SK-N-SH (cell line): ENCODE measurements at regions not wholly inside any gene's neighbourhood (a gene's known extent, or its start where the extent isn't known, plus 50 kb on each side); places are given as distances from the start of the nearest gene placed in this dataset.
A peak's percentile ranks its signal among the peaks of the same experiment; 100 is the strongest.

Source experiments
- CTCF ChIA-PET: fragments of 300-600, 350-600 bp; formaldehyde crosslinking; extraction: SDS; loops from one replicate; lab custom pipeline; 2021; lab: Yijun Ruan, JAX
- POLR2A ChIA-PET: fragments of 350-600 bp; sonication (Branson Sonifier 250); formaldehyde crosslinking; extraction: SDS; loops from one replicate; lab custom pipeline; 2020; ENCODE audit warnings: antibody characterized with exemption, inconsistent platforms; lab: Yijun Ruan, JAX
- DNase-seq: peaks from one replicate; pipeline ENCODE4 v3.0.0; 2012
- H2AFZ ChIP-seq: fragments of 200-600 bp; sonication (generic); 2 replicates; pipeline ENCODE4 v1.8.1; 2016; ENCODE audit warnings: antibody characterized with exemption, mild to moderate bottlenecking, low read depth
- H3F3A ChIP-seq: fragments of 200-600 bp; sonication (generic); replicated peaks from 2 replicates; pipeline ENCODE3; 2016; ENCODE audit warnings: antibody characterized with exemption, mild to moderate bottlenecking; ENCODE audit not compliant: insufficient read depth
- H3K27ac ChIP-seq, 2 experiments: fragments of 200-500 bp in 1 of 2; fragments of 200-600 bp in 1 of 2; sonication (Bioruptor generic) in 1 of 2; sonication (generic), shearing (Covaris generic) in 1 of 2; 2 replicates each; pipeline versions ENCODE4 v1.5.1 to v1.6.1; 2014 to 2016; ENCODE audit warnings: low read depth in 2 of 2, inconsistent platforms in 1 of 2, low read length in 1 of 2, mild to moderate bottlenecking in 1 of 2, mixed read lengths in 1 of 2
- H3K27me3 ChIP-seq: fragments of 200-600 bp; sonication (generic), shearing (Covaris generic); 2 replicates; pipeline ENCODE4 v1.6.1; 2016; ENCODE audit warnings: mixed run types; ENCODE audit not compliant: insufficient read depth
- H3K36me3 ChIP-seq, 2 experiments: fragments of 200-500 bp in 1 of 2; fragments of 200-600 bp in 1 of 2; sonication (Bioruptor generic) in 1 of 2; sonication (generic) in 1 of 2; replicated peaks in 1 of 2; 2 replicates each; pipeline versions ENCODE3 to v1.5.1; 2014 to 2016; ENCODE audit warnings: low read length in 1 of 2, mild to moderate bottlenecking in 1 of 2; ENCODE audit not compliant: insufficient read depth in 2 of 2, control insufficient read depth in 1 of 2
- H3K4me1 ChIP-seq, 2 experiments: fragments of 200-500 bp in 1 of 2; fragments of 200-600 bp in 1 of 2; sonication (Bioruptor generic) in 1 of 2; sonication (generic), shearing (Covaris generic) in 1 of 2; 2 replicates each; pipeline versions ENCODE4 v1.5.1 to v1.6.1; 2014 to 2016; ENCODE audit warnings: low read depth in 1 of 2, low read length in 1 of 2, mixed run types in 1 of 2; ENCODE audit not compliant: insufficient read depth in 2 of 2, control insufficient read depth in 1 of 2
- H3K4me2 ChIP-seq: fragments of 200-600 bp; sonication (generic), shearing (Covaris generic); 2 replicates; pipeline ENCODE4 v1.6.1; 2017; ENCODE audit warnings: mixed run types
- H3K4me3 ChIP-seq, 2 experiments: fragments of 200-500 bp in 1 of 2; fragments of 200-600 bp in 1 of 2; sonication (Bioruptor generic) in 1 of 2; sonication (generic), shearing (Covaris generic) in 1 of 2; 2 replicates each; pipeline versions ENCODE4 v1.5.1 to v1.8.1; 2014 to 2016; ENCODE audit warnings: low read depth in 2 of 2, inconsistent platforms in 1 of 2, low read length in 1 of 2, mild to moderate bottlenecking in 1 of 2, mixed read lengths in 1 of 2, moderate library complexity in 1 of 2
- H3K79me2 ChIP-seq: fragments of 200-600 bp; sonication (generic); 2 replicates; pipeline ENCODE4 v1.8.1; 2017; ENCODE audit warnings: mild to moderate bottlenecking; ENCODE audit not compliant: insufficient read depth
- H3K9ac ChIP-seq: fragments of 200-600 bp; sonication (generic); 2 replicates; pipeline ENCODE4 v1.6.1; 2017; ENCODE audit warnings: mixed run types
- H3K9me2 ChIP-seq: fragments of 200-600 bp; sonication (generic); 2 replicates; pipeline ENCODE4 v1.6.1; 2017; ENCODE audit warnings: mixed run types
- H3K9me3 ChIP-seq: fragments of 200-600 bp; sonication (generic); 2 replicates; pipeline ENCODE4 v1.6.1; 2017; ENCODE audit warnings: mixed run types, mild to moderate bottlenecking, moderate library complexity
- H4K20me1 ChIP-seq: fragments of 200-600 bp; sonication (generic); 2 replicates; pipeline ENCODE4 v1.6.1; 2017; ENCODE audit warnings: mild to moderate bottlenecking, mixed run types; ENCODE audit not compliant: insufficient read depth
- CHD2 ChIP-seq: fragments of 150-350 bp; IDR thresholded peaks from 2 replicates; pipeline ENCODE4 v1.6.1; 2018; ENCODE audit warnings: low read length; ENCODE audit not compliant: partially characterized antibody
- EP300 ChIP-seq, 2 experiments: IDR thresholded peaks; 2 replicates each; pipeline versions ENCODE4 v1.4.0 to v1.6.1; 2012; ENCODE audit warnings: borderline replicate concordance in 1 of 2, low read depth in 1 of 2, low read length in 1 of 2
- GABPA ChIP-seq: IDR thresholded peaks from 2 replicates; pipeline ENCODE4 v1.4.0; 2012; ENCODE audit warnings: low read depth, mild to moderate bottlenecking
- MXI1 ChIP-seq: IDR thresholded peaks from 2 replicates; pipeline ENCODE4 v1.6.1; 2012; ENCODE audit warnings: mild to moderate bottlenecking, low read depth, low read length, improper control_type of control experiment
- NRF1 ChIP-seq: IDR thresholded peaks from 2 replicates; pipeline ENCODE4 v1.6.1; 2012; ENCODE audit warnings: low read depth, mild to moderate bottlenecking, low read length
- RAD21 ChIP-seq: IDR thresholded peaks from 2 replicates; pipeline ENCODE4 v1.6.1; 2012; ENCODE audit warnings: mild to moderate bottlenecking, low read length
- SMC3 ChIP-seq: IDR thresholded peaks from 2 replicates; pipeline ENCODE4 v1.6.1; 2012; ENCODE audit warnings: low read depth, low read length, improper control_type of control experiment
- TAF1 ChIP-seq: IDR thresholded peaks from 2 replicates; pipeline ENCODE4 v1.6.1; 2012; ENCODE audit warnings: low read depth, mild to moderate bottlenecking, low read length, moderate library complexity, borderline replicate concordance
- WGBS: methylation state at CpG from one replicate; pipeline ENCODE4 v1.1.6; 2017; ENCODE audit warnings: low lambda C conversion rate; 5-methylcytosine and 5-hydroxymethylcytosine counted together
- TF ChIP-seq, protein P1 (sequence below): fragments of 200-600 bp; sonication (generic); IDR thresholded peaks from 2 replicates; pipeline ENCODE4 v1.6.1; 2017; ENCODE audit warnings: antibody characterized with exemption, mild to moderate bottlenecking, moderate library complexity
- TF ChIP-seq, protein P2 (sequence below): IDR thresholded peaks from 2 replicates; pipeline ENCODE4 v1.4.0; 2012; ENCODE audit warnings: low read depth, borderline replicate concordance
- TF ChIP-seq, protein P3 (sequence below): fragments of 150-350 bp; IDR thresholded peaks from 2 replicates; pipeline ENCODE4 v1.6.1; 2016; ENCODE audit warnings: mild to moderate bottlenecking, low read depth, low read length
- TF ChIP-seq, protein P4 (sequence below): IDR thresholded peaks from 2 replicates; pipeline ENCODE4; 2012
- TF ChIP-seq, protein P5 (sequence below): IDR thresholded peaks from 2 replicates; pipeline ENCODE4 v1.4.0; 2012; ENCODE audit warnings: low read depth

DNA sequence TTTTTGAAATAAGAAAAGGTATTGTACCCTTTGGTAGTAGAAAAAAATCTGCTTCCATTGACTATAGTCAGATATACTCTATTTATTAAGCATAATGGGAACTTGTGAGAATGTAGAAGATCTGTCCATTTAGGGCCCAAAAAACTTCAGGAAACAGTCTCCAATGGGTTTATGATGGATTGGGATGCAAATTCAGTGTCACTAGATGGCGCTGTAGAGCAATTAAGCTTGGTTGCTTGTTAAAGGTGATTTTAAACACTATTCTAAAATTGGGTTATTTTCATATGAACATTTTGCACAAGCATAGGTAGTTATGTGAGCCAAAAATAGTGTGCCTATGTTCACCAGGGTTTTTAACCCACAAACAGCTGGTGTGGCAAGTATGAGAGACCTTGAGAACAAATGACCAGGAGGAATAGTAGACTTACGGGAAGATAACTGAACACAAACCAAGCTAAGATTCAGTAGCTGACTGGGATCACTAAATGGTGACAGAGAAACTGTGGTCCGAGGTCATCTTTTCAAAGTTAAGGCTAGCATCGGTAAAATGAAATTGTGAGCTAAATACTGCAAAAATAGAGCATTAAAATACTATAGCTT, 80.3 kb upstream of the LSM6 start:
- Histone ChIP-seq H3K4me2 (no peak overlapping the region), H2AFZ (no peak overlapping the region), H3K36me3 (no peaks in the 10 kb centered on the region), H3K4me3 (peak overlapping the region in 1 of 2 experiments; percentile 18; a peak in 1 of 4 replicates), H3K9ac (no peak overlapping the region), H4K20me1 (no peaks in the 10 kb centered on the region), H3K27me3 (no peaks in the 10 kb centered on the region), H3K4me1 (no peaks in the 10 kb centered on the region), H3K9me3 (no peaks in the 10 kb centered on the region)
- POLR2A ChIA-PET = no interaction called here
- TF ChIP-seq GABPA (no peak), SMC3 (peak; percentile 42), MXI1 (no peak), EP300 (IDR thresholded peaks at IDR 0.05; ENCODE audit: borderline replicate concordance in 1 of 2, low read depth in 1 of 2, low read length in 1 of 2) (no peak), NRF1 (no peak), CHD2 (no peak), RAD21 (peak; percentile 59), TAF1 (no peak)
- TF ChIP-seq, protein P1, sequence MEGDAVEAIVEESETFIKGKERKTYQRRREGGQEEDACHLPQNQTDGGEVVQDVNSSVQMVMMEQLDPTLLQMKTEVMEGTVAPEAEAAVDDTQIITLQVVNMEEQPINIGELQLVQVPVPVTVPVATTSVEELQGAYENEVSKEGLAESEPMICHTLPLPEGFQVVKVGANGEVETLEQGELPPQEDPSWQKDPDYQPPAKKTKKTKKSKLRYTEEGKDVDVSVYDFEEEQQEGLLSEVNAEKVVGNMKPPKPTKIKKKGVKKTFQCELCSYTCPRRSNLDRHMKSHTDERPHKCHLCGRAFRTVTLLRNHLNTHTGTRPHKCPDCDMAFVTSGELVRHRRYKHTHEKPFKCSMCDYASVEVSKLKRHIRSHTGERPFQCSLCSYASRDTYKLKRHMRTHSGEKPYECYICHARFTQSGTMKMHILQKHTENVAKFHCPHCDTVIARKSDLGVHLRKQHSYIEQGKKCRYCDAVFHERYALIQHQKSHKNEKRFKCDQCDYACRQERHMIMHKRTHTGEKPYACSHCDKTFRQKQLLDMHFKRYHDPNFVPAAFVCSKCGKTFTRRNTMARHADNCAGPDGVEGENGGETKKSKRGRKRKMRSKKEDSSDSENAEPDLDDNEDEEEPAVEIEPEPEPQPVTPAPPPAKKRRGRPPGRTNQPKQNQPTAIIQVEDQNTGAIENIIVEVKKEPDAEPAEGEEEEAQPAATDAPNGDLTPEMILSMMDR = peak; percentile 75
- TF ChIP-seq, protein P2, sequence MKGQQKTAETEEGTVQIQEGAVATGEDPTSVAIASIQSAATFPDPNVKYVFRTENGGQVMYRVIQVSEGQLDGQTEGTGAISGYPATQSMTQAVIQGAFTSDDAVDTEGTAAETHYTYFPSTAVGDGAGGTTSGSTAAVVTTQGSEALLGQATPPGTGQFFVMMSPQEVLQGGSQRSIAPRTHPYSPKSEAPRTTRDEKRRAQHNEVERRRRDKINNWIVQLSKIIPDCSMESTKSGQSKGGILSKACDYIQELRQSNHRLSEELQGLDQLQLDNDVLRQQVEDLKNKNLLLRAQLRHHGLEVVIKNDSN = no peak
- TF ChIP-seq, protein P3, sequence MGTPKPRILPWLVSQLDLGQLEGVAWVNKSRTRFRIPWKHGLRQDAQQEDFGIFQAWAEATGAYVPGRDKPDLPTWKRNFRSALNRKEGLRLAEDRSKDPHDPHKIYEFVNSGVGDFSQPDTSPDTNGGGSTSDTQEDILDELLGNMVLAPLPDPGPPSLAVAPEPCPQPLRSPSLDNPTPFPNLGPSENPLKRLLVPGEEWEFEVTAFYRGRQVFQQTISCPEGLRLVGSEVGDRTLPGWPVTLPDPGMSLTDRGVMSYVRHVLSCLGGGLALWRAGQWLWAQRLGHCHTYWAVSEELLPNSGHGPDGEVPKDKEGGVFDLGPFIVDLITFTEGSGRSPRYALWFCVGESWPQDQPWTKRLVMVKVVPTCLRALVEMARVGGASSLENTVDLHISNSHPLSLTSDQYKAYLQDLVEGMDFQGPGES = no peak
- TF ChIP-seq, all 33 proteins: peak for 3
- no peaks in the 10 kb centered on the region for H3K9me2 ChIP-seq
- H3K79me2 ChIP-seq = no peaks in the 10 kb centered on the region
- 54% methylated on average over 4 of the region's 4 CpGs for WGBS
- H3F3A ChIP-seq = no peaks in the 10 kb centered on the region
- no peak overlapping the region for H3K27ac ChIP-seq
- CTCF ChIA-PET = interaction anchor here (0.6 to 2.0 kb wide), 22 partner anchors 9 to 834 kb away, joined by 3 to 11 read pairs (median 4); no protein-coding TSS in a partner anchor
- DNase-seq = peak; percentile 17

DNA sequence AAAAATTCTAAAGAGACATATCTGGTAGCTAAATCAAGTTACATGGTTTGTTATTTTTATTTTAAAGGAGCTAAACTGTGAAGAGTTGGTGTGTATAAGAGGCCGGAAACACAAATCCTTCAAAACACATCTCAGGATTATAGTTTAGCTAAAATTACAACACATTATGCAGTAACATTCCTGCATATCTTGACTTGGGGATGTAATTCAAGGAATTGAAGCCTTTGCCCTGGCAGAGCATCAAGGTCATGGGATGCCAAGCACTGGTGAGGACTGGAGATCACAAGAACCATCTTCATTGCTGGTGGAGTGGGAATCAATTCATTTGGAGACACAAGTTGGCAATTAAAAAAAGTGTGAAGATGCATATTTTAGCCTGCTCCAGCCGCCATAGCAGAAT, 86.8 kb upstream of the LSM6 start:
- Histone ChIP-seq H3K36me3 (no peaks in the 10 kb centered on the region), H3K4me2 (no peak overlapping the region), H3F3A (no peaks in the 10 kb centered on the region), H3K9me3 (no peaks in the 10 kb centered on the region)
- CTCF ChIA-PET = no interaction called here
- TF ChIP-seq, protein P4, sequence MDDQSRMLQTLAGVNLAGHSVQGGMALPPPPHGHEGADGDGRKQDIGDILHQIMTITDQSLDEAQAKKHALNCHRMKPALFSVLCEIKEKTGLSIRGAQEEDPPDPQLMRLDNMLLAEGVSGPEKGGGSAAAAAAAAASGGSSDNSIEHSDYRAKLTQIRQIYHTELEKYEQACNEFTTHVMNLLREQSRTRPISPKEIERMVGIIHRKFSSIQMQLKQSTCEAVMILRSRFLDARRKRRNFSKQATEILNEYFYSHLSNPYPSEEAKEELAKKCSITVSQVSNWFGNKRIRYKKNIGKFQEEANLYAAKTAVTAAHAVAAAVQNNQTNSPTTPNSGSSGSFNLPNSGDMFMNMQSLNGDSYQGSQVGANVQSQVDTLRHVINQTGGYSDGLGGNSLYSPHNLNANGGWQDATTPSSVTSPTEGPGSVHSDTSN = no peak
- TF ChIP-seq, protein P5, sequence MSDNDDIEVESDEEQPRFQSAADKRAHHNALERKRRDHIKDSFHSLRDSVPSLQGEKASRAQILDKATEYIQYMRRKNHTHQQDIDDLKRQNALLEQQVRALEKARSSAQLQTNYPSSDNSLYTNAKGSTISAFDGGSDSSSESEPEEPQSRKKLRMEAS = no peak
- TF ChIP-seq EP300 (IDR thresholded peaks at IDR 0.05; ENCODE audit: borderline replicate concordance in 1 of 2, low read depth in 1 of 2, low read length in 1 of 2) = no peak
- TF ChIP-seq, all 33 proteins: peak for 0
- DNase-seq = no peak
- Histone ChIP-seq H2AFZ (0 out of 2 replicates have a peak overlapping the region, but pooled peaks have one; percentile 45), H3K4me3 (no peak overlapping the region), H3K9ac (no peak overlapping the region), H3K4me1 (no peaks in the 10 kb centered on the region), H3K9me2 (no peaks in the 10 kb centered on the region), H3K27me3 (no peaks in the 10 kb centered on the region), H4K20me1 (no peaks in the 10 kb centered on the region), H3K27ac (no peak overlapping the region), H3K79me2 (no peaks in the 10 kb centered on the region)
- POLR2A ChIA-PET = no interaction called here
- WGBS = 67% methylated on average over 2 of the region's 2 CpGs
